Common myeloid progenitor, CD34-positive (primary cell): ENCODE measurements at regions not wholly inside any gene's neighbourhood (a gene's known extent, or its start where the extent isn't known, plus 50 kb on each side); places are given as distances from the start of the nearest gene placed in this dataset.
A peak's percentile ranks its signal among the peaks of the same experiment; 100 is the strongest.

Experiments used
- CTCF ChIA-PET: fragments of 350-600 bp; sonication (Branson Sonifier 250); formaldehyde crosslinking; loops from one replicate; lab custom pipeline; 2021; ENCODE audit warnings: antibody characterized with exemption; lab: Charles Lee
- POLR2A ChIA-PET: fragments of 350-600 bp; sonication (Branson Sonifier 250); formaldehyde crosslinking; loops from one replicate; lab custom pipeline; 2021; ENCODE audit warnings: antibody characterized with exemption; lab: Charles Lee
- DNase-seq, 3 donors: peaks; one replicate each; pipeline versions ENCODE4 v3.0.0 to v3.0.0-alpha.2; 2013
- H3K27ac ChIP-seq, 2 experiments: 1 replicate in 1 of 2; 2 replicates in 1 of 2; pipeline ENCODE4 v1.7.0; 2013; ENCODE audit warnings: inconsistent platforms in 2 of 2, low read length in 2 of 2, mild to moderate bottlenecking in 2 of 2, low read depth in 1 of 2, moderate library complexity in 1 of 2; ENCODE audit not compliant: severe bottlenecking in 2 of 2, insufficient read depth in 1 of 2, poor library complexity in 1 of 2
- H3K27me3 ChIP-seq, 5 experiments: replicated peaks in 2 of 5; 1 replicate in 3 of 5; 2 replicates in 2 of 5; pipeline versions ENCODE4 v1.6.1 to v1.7.0; 2013; ENCODE audit warnings: low read length in 4 of 5, mild to moderate bottlenecking in 2 of 5, moderate library complexity in 2 of 5, inconsistent platforms in 1 of 5; ENCODE audit not compliant: insufficient read depth in 5 of 5, control insufficient read depth in 4 of 5
- H3K36me3 ChIP-seq, 4 experiments: 1 replicate in 2 of 4; 2 replicates in 2 of 4; pipeline versions ENCODE4 v1.6.1 to v1.7.0; 2013; ENCODE audit warnings: low read length in 3 of 4, control low read depth in 1 of 4, mild to moderate bottlenecking in 1 of 4; ENCODE audit not compliant: control insufficient read depth in 4 of 4, insufficient read depth in 4 of 4
- H3K4me1 ChIP-seq, 4 experiments: 1 replicate in 3 of 4; 2 replicates in 1 of 4; pipeline versions ENCODE4 v1.6.1 to v1.7.1; 2013; ENCODE audit warnings: low read length in 3 of 4, mild to moderate bottlenecking in 3 of 4, control low read depth in 1 of 4, inconsistent platforms in 1 of 4, moderate library complexity in 1 of 4; ENCODE audit not compliant: control insufficient read depth in 4 of 4, insufficient read depth in 4 of 4; ENCODE audit errors: control extremely low read depth in 1 of 4
- H3K4me3 ChIP-seq, 7 experiments: 1 replicate in 4 of 7; 2 replicates in 3 of 7; pipeline versions ENCODE4 v1.5.1 to v1.7.0; 2013; ENCODE audit warnings: mild to moderate bottlenecking in 7 of 7, low read length in 6 of 7, moderate library complexity in 6 of 7, inconsistent platforms in 2 of 7, low read depth in 2 of 7, control low read depth in 1 of 7; ENCODE audit not compliant: insufficient read depth in 4 of 7, control insufficient read depth in 1 of 7; ENCODE audit errors: extremely low read depth in 1 of 7
- H3K9me3 ChIP-seq, 5 experiments: 1 replicate in 4 of 5; 2 replicates in 1 of 5; pipeline versions ENCODE4 v1.6.1 to v1.7.1; 2013; ENCODE audit warnings: low read length in 4 of 5, mild to moderate bottlenecking in 2 of 5, inconsistent platforms in 1 of 5, low read depth in 1 of 5, moderate library complexity in 1 of 5; ENCODE audit not compliant: control insufficient read depth in 4 of 5, insufficient read depth in 2 of 5; ENCODE audit errors: control extremely low read depth in 1 of 5
- WGBS: methylation state at CpG from one replicate; pipeline ENCODE4 v1.1.5; 2013; ENCODE audit not compliant: insufficient coverage; 5-methylcytosine and 5-hydroxymethylcytosine counted together

DNA sequence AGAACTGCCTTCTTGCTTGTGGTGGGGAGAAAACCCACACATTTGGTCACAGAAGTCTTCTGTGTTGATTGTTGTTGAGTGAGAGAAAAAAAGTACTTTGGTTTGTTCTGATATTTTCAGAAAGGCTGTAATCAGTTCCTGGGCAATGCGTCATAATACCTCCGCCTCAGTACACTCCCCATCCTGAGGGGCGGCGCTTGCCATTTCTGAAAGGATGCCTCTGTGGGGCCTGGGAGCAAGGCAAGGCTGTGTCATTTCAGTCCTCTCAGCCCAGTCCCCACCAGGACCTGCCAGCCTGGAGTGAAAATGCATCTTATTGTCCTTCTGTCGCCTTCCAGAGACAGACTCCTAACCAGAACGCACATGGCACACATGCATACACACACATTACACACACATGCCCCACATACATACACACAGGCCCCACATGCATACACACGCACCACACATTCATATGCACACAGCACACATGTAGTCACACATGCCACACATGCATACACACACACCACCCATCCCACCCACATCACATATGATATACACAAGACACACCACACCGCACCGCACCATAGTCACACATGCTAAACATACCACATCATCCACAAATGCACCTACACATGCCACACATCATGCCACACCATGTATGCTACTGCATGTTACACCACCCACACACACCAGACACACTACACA, 90.0 kb downstream of the CXCL12 start:
- ChIA-PET CTCF (no interaction called here), POLR2A (no interaction called here)
- H3K9me3 ChIP-seq, result no peaks in the 10 kb centered on the region
- peaks cover 0 to 5% (median 0%) of the 10 kb centered on the region in 4 experiments for H3K4me1 ChIP-seq
- WGBS, result 95% methylated on average over 9 of the region's 9 CpGs
- H3K36me3 ChIP-seq, result no peaks in the 10 kb centered on the region
- no peak for DNase-seq
- no peak overlapping the region for H3K27ac ChIP-seq
- no peak overlapping the region for H3K4me3 ChIP-seq
- peaks cover 3 to 51% (median 18%) of the 10 kb centered on the region in 5 experiments for H3K27me3 ChIP-seq

GRCh38 chr10:44293842-44294241, 91.1 kb downstream of the CXCL12 start:
- H3K4me1 ChIP-seq, result peaks cover 0 to 5% (median 0%) of the 10 kb centered on the region in 4 experiments
- ChIA-PET CTCF (interaction anchor here (1.8 kb wide), 1 partner anchor 8 kb away, joined by 3 read pairs; no protein-coding TSS in a partner anchor), POLR2A (no interaction called here)
- H3K36me3 ChIP-seq, result no peaks in the 10 kb centered on the region
- no peak for DNase-seq
- H3K9me3 ChIP-seq, result no peaks in the 10 kb centered on the region
- no peak overlapping the region for H3K4me3 ChIP-seq
- no peak overlapping the region for H3K27ac ChIP-seq
- 66% methylated on average over 5 of the region's 7 CpGs for WGBS
- peaks cover 3 to 53% (median 18%) of the 10 kb centered on the region in 5 experiments for H3K27me3 ChIP-seq

- DNase-seq, result peak in 2 of 3 donors; percentile 18 to 25
- Histone ChIP-seq H3K27ac (no peak overlapping the region), H3K36me3 (no peaks in the 10 kb centered on the region), H3K9me3 (no peaks in the 10 kb centered on the region), H3K4me3 (peak overlapping the region in 2 of 7 experiments; percentile 2 to 46), H3K27me3 (peaks cover 3 to 53% (median 18%) of the 10 kb centered on the region in 5 experiments), H3K4me1 (peaks cover 0 to 5% (median 0%) of the 10 kb centered on the region in 4 experiments)
- CTCF ChIA-PET, result interaction anchor here (1.0 to 1.8 kb wide), 2 partner anchors 8 to 9 kb away, joined by 3 read pairs; no protein-coding TSS in a partner anchor
- WGBS, result 9% methylated on average over 22 of the region's 26 CpGs
- POLR2A ChIA-PET, result no interaction called here
Observed at GRCh38 chr10:44293306-44293778, 91.6 kb downstream of the CXCL12 start.

- 36% methylated on average over 14 of the region's 35 CpGs for WGBS
- Histone ChIP-seq H3K9me3 (no peaks in the 10 kb centered on the region), H3K27ac (no peak overlapping the region), H3K36me3 (no peaks in the 10 kb centered on the region), H3K4me1 (peaks cover 0 to 5% (median 0%) of the 10 kb centered on the region in 4 experiments), H3K27me3 (peaks cover 3 to 50% (median 17%) of the 10 kb centered on the region in 5 experiments), H3K4me3 (no peak overlapping the region)
- CTCF ChIA-PET, result interaction anchor here (1.0 to 1.8 kb wide), 2 partner anchors 8 to 9 kb away, joined by 3 read pairs; no protein-coding TSS in a partner anchor
- no peak for DNase-seq
- POLR2A ChIA-PET, result no interaction called here
Observed at GRCh38 chr10:44292390-44293002, 92.4 kb downstream of the CXCL12 start.

DNA sequence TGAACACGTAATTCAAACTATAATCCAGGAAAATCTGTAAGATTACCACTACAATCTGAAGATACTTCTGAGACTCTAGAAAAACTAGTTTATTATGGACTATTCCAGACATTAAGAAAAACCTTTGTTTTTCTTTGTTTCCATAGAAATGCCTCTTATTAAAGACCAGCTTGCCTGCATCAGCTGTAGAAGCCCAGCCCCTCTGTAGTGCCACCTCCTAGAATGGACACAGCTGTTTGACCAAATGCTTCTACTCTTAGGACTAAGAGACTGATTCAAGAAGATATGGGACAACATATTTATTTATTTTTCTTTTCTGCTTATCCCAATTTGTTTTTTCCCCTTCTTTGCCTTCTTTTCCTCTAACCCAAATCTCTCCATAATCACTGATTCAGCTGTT, 93.8 kb downstream of the CXCL12 start:
- H3K4me1 ChIP-seq, result peaks cover 0 to 5% (median 0%) of the 10 kb centered on the region in 4 experiments
- WGBS, result 67% methylated on average over 1 of the region's 1 CpG
- no peak overlapping the region for H3K27ac ChIP-seq
- ChIA-PET CTCF (interaction anchor here (0.8 kb wide), 1 partner anchor 13 kb away, joined by 3 read pairs; no protein-coding TSS in a partner anchor), POLR2A (no interaction called here)
- no peaks in the 10 kb centered on the region for H3K36me3 ChIP-seq
- H3K9me3 ChIP-seq, result no peaks in the 10 kb centered on the region
- H3K27me3 ChIP-seq, result peaks cover 3 to 53% (median 16%) of the 10 kb centered on the region in 5 experiments
- DNase-seq, result no peak
- no peak overlapping the region for H3K4me3 ChIP-seq

- Histone ChIP-seq H3K4me1 (peaks cover 0 to 5% (median 0%) of the 10 kb centered on the region in 4 experiments), H3K27me3 (peaks cover 3 to 44% (median 9%) of the 10 kb centered on the region in 5 experiments), H3K27ac (no peak overlapping the region), H3K36me3 (no peaks in the 10 kb centered on the region), H3K9me3 (no peaks in the 10 kb centered on the region), H3K4me3 (no peak overlapping the region)
- 96% methylated on average over 5 of the region's 5 CpGs for WGBS
- CTCF ChIA-PET, result no interaction called here
- no peak for DNase-seq
- POLR2A ChIA-PET, result no interaction called here
Observed at GRCh38 chr10:44289125-44289524, 95.8 kb downstream of the CXCL12 start.

- CTCF ChIA-PET, result interaction anchor here (2.3 kb wide), 1 partner anchor 23 kb away, joined by 5 read pairs; no protein-coding TSS in a partner anchor
- peaks cover 3 to 27% (median 5%) of the 10 kb centered on the region in 5 experiments for H3K27me3 ChIP-seq
- no peaks in the 10 kb centered on the region for H3K4me1 ChIP-seq
- 92% methylated on average over 2 of the region's 2 CpGs for WGBS
- no peak overlapping the region for H3K27ac ChIP-seq
- DNase-seq, result no peak
- POLR2A ChIA-PET, result no interaction called here
- no peaks in the 10 kb centered on the region for H3K36me3 ChIP-seq
- no peak overlapping the region for H3K4me3 ChIP-seq
- no peaks in the 10 kb centered on the region for H3K9me3 ChIP-seq
Observed at GRCh38 chr10:44287408-44287807, 97.5 kb downstream of the CXCL12 start.
